H54 (cell line): ENCODE measurements at regions not wholly inside any gene's neighbourhood (a gene's known extent, or its start where the extent isn't known, plus 50 kb on each side); places are given as distances from the start of the nearest gene placed in this dataset.

ENCODE experiments used
- DNase-seq: peaks from one replicate; pipeline ENCODE4 v3.0.0; 2011; ENCODE audit warnings: low spot score, mixed read lengths; ENCODE audit not compliant: insufficient read length
- FAIRE-seq: peaks from 3 replicates; lab custom pipeline; 2011; peaks lifted over from hg19 to GRCh38; lab: Jason Lieb, UNC
- POLR2A ChIP-seq: IDR thresholded peaks from 2 replicates; pipeline ENCODE4 v1.6.1; 2011; ENCODE audit warnings: low read depth, mild to moderate bottlenecking, low read length

- DNase-seq (no peak), FAIRE-seq (no peak)
Measured at GRCh38 chr6:91383207-91383606, 796.3 kb upstream of the MAP3K7 start.

GRCh38 chr6:91376686-91377085 is 789.8 kb upstream of the MAP3K7 start:
- TF ChIP-seq POLR2A: no peak
- FAIRE-seq: no peak
- DNase-seq: no peak

More at GRCh38 chr6:91383207-91383606, 796.3 kb upstream of the MAP3K7 start:
- no peak for TF ChIP-seq POLR2A

- no peak for TF ChIP-seq POLR2A
- FAIRE-seq (no peak), DNase-seq (no peak)
Measured at GRCh38 chr6:91366781-91367180, 779.9 kb upstream of the MAP3K7 start.

- no peak for TF ChIP-seq POLR2A
- DNase-seq (no peak), FAIRE-seq (no peak)
Measured at GRCh38 chr6:91358986-91359385, 772.1 kb upstream of the MAP3K7 start.

- no peak for FAIRE-seq
- TF ChIP-seq POLR2A: no peak
- DNase-seq: no peak
Measured at GRCh38 chr6:91352878-91353277, 766.0 kb upstream of the MAP3K7 start.

- FAIRE-seq (no peak), DNase-seq (no peak)
- TF ChIP-seq POLR2A: no peak
Measured at GRCh38 chr6:91352321-91352720, 765.4 kb upstream of the MAP3K7 start.

- TF ChIP-seq POLR2A: no peak
- FAIRE-seq (no peak), DNase-seq (no peak)
Measured at GRCh38 chr6:91350146-91350908, 763.5 kb upstream of the MAP3K7 start.

- no peak for TF ChIP-seq POLR2A
- DNase-seq (no peak), FAIRE-seq (no peak)
Measured at GRCh38 chr6:91341473-91341872, 754.6 kb upstream of the MAP3K7 start.

GRCh38 chr6:91340896-91341395 is 754.1 kb upstream of the MAP3K7 start:
- no peak for FAIRE-seq
- DNase-seq: no peak
- TF ChIP-seq POLR2A: no peak

GRCh38 chr6:91337967-91338366 is 751.1 kb upstream of the MAP3K7 start:
- no peak for FAIRE-seq
- TF ChIP-seq POLR2A: no peak
- no peak for DNase-seq

GRCh38 chr6:91330896-91331295 is 744.0 kb upstream of the MAP3K7 start:
- no peak for FAIRE-seq
- TF ChIP-seq POLR2A: no peak
- no peak for DNase-seq

GRCh38 chr6:91328241-91328640 is 741.4 kb upstream of the MAP3K7 start:
- TF ChIP-seq POLR2A: no peak
- DNase-seq (no peak), FAIRE-seq (no peak)

GRCh38 chr6:91324711-91325110 is 737.8 kb upstream of the MAP3K7 start:
- FAIRE-seq (no peak), DNase-seq (no peak)
- TF ChIP-seq POLR2A: no peak

- DNase-seq: no peak
- no peak for TF ChIP-seq POLR2A
- FAIRE-seq: no peak
Measured at GRCh38 chr6:91317984-91318383, 731.1 kb upstream of the MAP3K7 start.

GRCh38 chr6:91317247-91317835 is 730.5 kb upstream of the MAP3K7 start:
- no peak for FAIRE-seq
- TF ChIP-seq POLR2A: no peak
- no peak for DNase-seq
